Osteoblast (primary cell): ENCODE measurements at regions not wholly inside any gene's neighbourhood (a gene's known extent, or its start where the extent isn't known, plus 50 kb on each side); places are given as distances from the start of the nearest gene placed in this dataset.

ENCODE experiments used
- DNase-seq: peaks from one replicate; pipeline ENCODE4 v3.0.0; 2011; ENCODE audit warnings: low spot score, mixed read lengths; ENCODE audit not compliant: insufficient read length; ENCODE audit errors: missing footprints
- H2AFZ ChIP-seq: 2 replicates; pipeline ENCODE4 v1.6.0; 2011; ENCODE audit warnings: mild to moderate bottlenecking, low read length
- H3K27ac ChIP-seq: 2 replicates; pipeline ENCODE4 v1.5.1; 2011; ENCODE audit warnings: mild to moderate bottlenecking, low read depth, low read length, moderate library complexity
- H3K27me3 ChIP-seq: 2 replicates; pipeline ENCODE4 v1.6.0; 2012; ENCODE audit warnings: mild to moderate bottlenecking, control low read depth, inconsistent platforms, low read length, moderate library complexity; ENCODE audit not compliant: insufficient read depth
- H3K36me3 ChIP-seq: 2 replicates; pipeline ENCODE4 v1.5.1; 2011; ENCODE audit warnings: mild to moderate bottlenecking, low read length, control low read depth, moderate library complexity; ENCODE audit not compliant: insufficient read depth
- H3K4me1 ChIP-seq: 2 replicates; pipeline ENCODE4 v1.5.1; 2011; ENCODE audit warnings: mild to moderate bottlenecking, low read length, control low read depth, moderate library complexity; ENCODE audit not compliant: insufficient read depth
- H3K4me2 ChIP-seq: 2 replicates; pipeline ENCODE4 v1.6.0; 2011; ENCODE audit warnings: mild to moderate bottlenecking, low read length; ENCODE audit not compliant: insufficient read depth
- H3K4me3 ChIP-seq: fragments of 200-600 bp; sonication (generic); 3 replicates; pipeline ENCODE4 v1.5.1; 2012; ENCODE audit warnings: mild to moderate bottlenecking, low read length, inconsistent platforms; ENCODE audit not compliant: insufficient read depth
- H3K79me2 ChIP-seq: 2 replicates; pipeline ENCODE4 v1.6.0; 2012; ENCODE audit warnings: mild to moderate bottlenecking, low read length, control low read depth, inconsistent platforms; ENCODE audit not compliant: insufficient read depth
- H3K9me3 ChIP-seq: 2 replicates; pipeline ENCODE4 v1.5.1; 2011; ENCODE audit warnings: low read depth, low read length, control low read depth
- H4K20me1 ChIP-seq: 2 replicates; pipeline ENCODE4 v1.6.0; 2012; ENCODE audit warnings: mild to moderate bottlenecking, low read length, control low read depth; ENCODE audit not compliant: insufficient read depth
- TF ChIP-seq, protein P1 (sequence below): IDR thresholded peaks from 2 replicates; pipeline ENCODE4 v1.5.1; 2011; ENCODE audit warnings: mild to moderate bottlenecking, low read depth, low read length, moderate library complexity; ENCODE audit errors: extremely low read depth

DNA sequence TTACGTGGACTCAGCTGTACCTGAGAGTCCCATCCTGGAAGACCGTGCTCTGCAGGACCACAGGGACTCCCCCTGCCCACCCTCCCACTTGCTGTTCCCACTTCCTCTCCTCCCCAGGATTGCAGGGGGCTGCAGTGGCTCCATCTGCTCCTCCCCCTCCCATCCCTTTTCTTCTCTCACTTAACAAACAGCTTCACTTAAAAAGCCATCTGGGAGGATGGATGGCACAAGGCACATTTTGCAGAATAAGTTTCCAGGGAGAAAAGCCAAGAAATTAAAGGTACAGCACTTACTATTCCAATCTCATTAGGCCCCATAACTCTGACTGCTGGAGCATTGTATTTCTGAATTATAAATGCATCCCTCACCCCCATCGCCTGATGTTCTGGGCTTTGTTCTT is 458.7 kb downstream of the PTPRU start:
- H3K9me3 ChIP-seq, result no peaks in the 10 kb centered on the region
- no peak overlapping the region for H2AFZ ChIP-seq
- H4K20me1 ChIP-seq, result no peaks in the 10 kb centered on the region
- peaks cover 3% of the 10 kb centered on the region for H3K4me1 ChIP-seq
- no peaks in the 10 kb centered on the region for H3K79me2 ChIP-seq
- DNase-seq, result no peak
- H3K27me3 ChIP-seq, result no peaks in the 10 kb centered on the region
- no peak overlapping the region for H3K4me2 ChIP-seq
- TF ChIP-seq, protein P1, sequence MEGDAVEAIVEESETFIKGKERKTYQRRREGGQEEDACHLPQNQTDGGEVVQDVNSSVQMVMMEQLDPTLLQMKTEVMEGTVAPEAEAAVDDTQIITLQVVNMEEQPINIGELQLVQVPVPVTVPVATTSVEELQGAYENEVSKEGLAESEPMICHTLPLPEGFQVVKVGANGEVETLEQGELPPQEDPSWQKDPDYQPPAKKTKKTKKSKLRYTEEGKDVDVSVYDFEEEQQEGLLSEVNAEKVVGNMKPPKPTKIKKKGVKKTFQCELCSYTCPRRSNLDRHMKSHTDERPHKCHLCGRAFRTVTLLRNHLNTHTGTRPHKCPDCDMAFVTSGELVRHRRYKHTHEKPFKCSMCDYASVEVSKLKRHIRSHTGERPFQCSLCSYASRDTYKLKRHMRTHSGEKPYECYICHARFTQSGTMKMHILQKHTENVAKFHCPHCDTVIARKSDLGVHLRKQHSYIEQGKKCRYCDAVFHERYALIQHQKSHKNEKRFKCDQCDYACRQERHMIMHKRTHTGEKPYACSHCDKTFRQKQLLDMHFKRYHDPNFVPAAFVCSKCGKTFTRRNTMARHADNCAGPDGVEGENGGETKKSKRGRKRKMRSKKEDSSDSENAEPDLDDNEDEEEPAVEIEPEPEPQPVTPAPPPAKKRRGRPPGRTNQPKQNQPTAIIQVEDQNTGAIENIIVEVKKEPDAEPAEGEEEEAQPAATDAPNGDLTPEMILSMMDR, result no peak
- H3K36me3 ChIP-seq, result no peaks in the 10 kb centered on the region
- no peak overlapping the region for H3K27ac ChIP-seq
- no peak overlapping the region for H3K4me3 ChIP-seq

DNA sequence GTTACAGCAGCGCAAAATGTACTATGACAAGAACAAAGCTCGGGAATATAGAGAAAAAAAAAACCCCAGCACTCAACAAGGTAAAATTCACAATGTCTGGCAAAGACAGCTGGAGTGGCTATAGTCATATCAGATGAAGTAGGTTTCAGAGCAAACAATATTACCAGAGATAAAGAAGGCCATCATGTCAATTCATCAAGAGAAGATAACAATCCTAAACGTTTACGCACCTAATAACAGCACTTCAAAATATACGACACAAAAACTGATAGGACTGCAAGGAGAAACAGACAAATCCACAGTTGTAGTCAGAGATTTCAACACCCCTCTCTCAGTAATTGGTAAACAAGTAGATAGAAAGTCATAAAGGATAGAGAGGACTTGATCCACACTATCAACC is 455.2 kb downstream of the PTPRU start:
- Histone ChIP-seq H3K4me1 (peaks cover 21% of the 10 kb centered on the region), H2AFZ (no peak overlapping the region), H3K4me2 (no peak overlapping the region), H3K79me2 (no peaks in the 10 kb centered on the region), H3K36me3 (no peaks in the 10 kb centered on the region), H4K20me1 (no peaks in the 10 kb centered on the region), H3K27ac (no peak overlapping the region), H3K27me3 (no peaks in the 10 kb centered on the region), H3K9me3 (no peaks in the 10 kb centered on the region), H3K4me3 (no peak overlapping the region)
- TF ChIP-seq, protein P1, result no peak
- no peak for DNase-seq

DNA sequence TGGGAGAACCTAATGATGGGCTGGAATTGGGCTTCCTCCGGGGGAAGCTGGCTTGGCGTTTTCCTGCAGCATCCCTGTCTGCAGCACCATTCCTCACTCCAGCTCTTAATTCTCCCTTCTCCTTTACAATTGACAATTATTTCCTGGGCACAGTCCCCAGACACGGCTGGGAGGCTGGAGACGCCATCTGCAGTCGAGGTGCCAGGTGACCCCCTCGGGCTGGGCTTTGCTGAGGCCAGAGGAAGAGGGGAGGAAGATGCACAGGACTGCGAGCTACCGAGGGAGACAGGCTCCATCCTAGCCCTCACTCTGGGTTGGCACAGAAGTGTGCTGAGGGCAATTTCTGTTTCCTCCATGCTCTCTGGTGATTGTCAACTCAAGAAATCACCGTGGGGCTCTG is 453.8 kb downstream of the PTPRU start:
- H3K4me1 ChIP-seq, result peaks cover 21% of the 10 kb centered on the region
- H3K27me3 ChIP-seq, result no peaks in the 10 kb centered on the region
- no peaks in the 10 kb centered on the region for H3K36me3 ChIP-seq
- no peaks in the 10 kb centered on the region for H3K9me3 ChIP-seq
- H3K4me2 ChIP-seq, result no peak overlapping the region
- no peak for DNase-seq
- no peak overlapping the region for H2AFZ ChIP-seq
- H3K27ac ChIP-seq, result no peak overlapping the region
- H3K79me2 ChIP-seq, result no peaks in the 10 kb centered on the region
- H3K4me3 ChIP-seq, result no peak overlapping the region
- TF ChIP-seq, protein P1, result no peak
- H4K20me1 ChIP-seq, result no peaks in the 10 kb centered on the region

DNA sequence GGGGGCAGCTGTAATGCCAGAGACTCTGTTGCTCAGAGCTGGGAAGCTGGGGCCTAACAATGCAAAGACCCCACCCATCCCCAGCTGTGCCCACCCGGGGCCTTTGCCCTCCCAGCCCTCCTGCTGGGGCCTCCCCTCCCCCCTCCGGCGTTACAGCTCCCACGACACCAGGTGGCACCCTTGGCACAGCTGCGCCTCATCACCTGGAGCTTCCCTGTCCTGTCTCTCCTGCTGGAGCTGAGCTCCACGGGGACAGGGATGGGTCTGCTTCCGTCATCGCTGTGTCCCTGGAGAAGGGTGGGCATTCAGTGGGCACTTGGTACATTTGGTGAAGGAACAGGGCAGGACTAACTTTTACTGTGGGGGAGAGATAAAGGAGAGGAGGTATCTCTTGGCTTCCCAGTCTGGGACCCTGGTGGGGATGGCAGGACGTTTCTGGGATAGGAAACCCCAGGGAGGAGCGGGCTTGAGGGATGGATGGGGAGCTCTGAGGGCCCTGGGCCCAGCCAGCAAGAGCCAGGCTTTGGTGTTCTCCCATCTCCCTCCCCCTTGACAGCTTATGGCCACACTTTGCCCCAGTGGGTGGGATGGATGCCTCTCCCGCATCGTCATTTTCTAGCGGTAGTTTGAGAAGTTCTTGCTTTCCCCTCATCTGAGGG is 453.2 kb downstream of the PTPRU start:
- no peak overlapping the region for H3K27ac ChIP-seq
- H3K4me2 ChIP-seq, result no peak overlapping the region
- H3K9me3 ChIP-seq, result no peaks in the 10 kb centered on the region
- TF ChIP-seq, protein P1, result no peak
- H4K20me1 ChIP-seq, result no peaks in the 10 kb centered on the region
- H2AFZ ChIP-seq, result no peak overlapping the region
- no peak overlapping the region for H3K4me3 ChIP-seq
- peaks cover 21% of the 10 kb centered on the region for H3K4me1 ChIP-seq
- no peaks in the 10 kb centered on the region for H3K36me3 ChIP-seq
- DNase-seq, result no peak
- no peaks in the 10 kb centered on the region for H3K27me3 ChIP-seq
- no peaks in the 10 kb centered on the region for H3K79me2 ChIP-seq
